Loucy (cell line): ENCODE measurements at regions not wholly inside any gene's neighbourhood (a gene's known extent, or its start where the extent isn't known, plus 50 kb on each side); places are given as distances from the start of the nearest gene placed in this dataset.
A peak's percentile ranks its signal among the peaks of the same experiment; 100 is the strongest.

Experiments
- H2AFZ ChIP-seq: fragments of 200-600 bp; sonication (generic); 2 replicates; pipeline ENCODE4 v1.6.0; 2016; ENCODE audit warnings: antibody characterized with exemption, mild to moderate bottlenecking, low read length, moderate library complexity
- H3F3A ChIP-seq: fragments of 200-600 bp; 2 replicates; pipeline ENCODE4 v1.6.0; 2016; ENCODE audit warnings: antibody characterized with exemption, low read depth, mild to moderate bottlenecking
- H3K27me3 ChIP-seq: fragments of 200-600 bp; sonication (generic); 2 replicates; pipeline ENCODE4 v1.6.1; 2014; ENCODE audit warnings: low read length, mild to moderate bottlenecking; ENCODE audit not compliant: insufficient read depth, poor library complexity, severe bottlenecking
- H3K36me3 ChIP-seq: fragments of 200-600 bp; sonication (generic); 2 replicates; pipeline ENCODE4 v1.6.1; 2016; ENCODE audit warnings: low read length; ENCODE audit not compliant: insufficient read depth
- H3K4me1 ChIP-seq: fragments of 200-600 bp; sonication (generic); 2 replicates; pipeline ENCODE4 v1.5.1; 2014; ENCODE audit warnings: low read length, mild to moderate bottlenecking; ENCODE audit not compliant: insufficient read depth, poor library complexity, severe bottlenecking
- H3K4me2 ChIP-seq: fragments of 200-600 bp; sonication (generic); 2 replicates; pipeline ENCODE4 v1.6.0; 2014; ENCODE audit warnings: antibody characterized with exemption, low read length, low read depth, mild to moderate bottlenecking; ENCODE audit not compliant: poor library complexity, severe bottlenecking
- H3K4me3 ChIP-seq: fragments of 200-600 bp; sonication (generic); 2 replicates; pipeline ENCODE4 v1.5.1; 2014; ENCODE audit warnings: low read length, mild to moderate bottlenecking, mixed read lengths; ENCODE audit not compliant: poor library complexity, severe bottlenecking
- H3K79me2 ChIP-seq: fragments of 200-600 bp; sonication (generic); 2 replicates; pipeline ENCODE4 v1.6.1; 2014; ENCODE audit warnings: low read length; ENCODE audit not compliant: insufficient read depth
- H3K9ac ChIP-seq: fragments of 200-600 bp; sonication (generic); 2 replicates; pipeline ENCODE4 v1.6.0; 2014; ENCODE audit warnings: mild to moderate bottlenecking, low read depth, low read length, moderate library complexity; ENCODE audit not compliant: poor library complexity, severe bottlenecking
- H3K9me2 ChIP-seq: fragments of 200-600 bp; sonication (generic); replicated peaks from 2 replicates; pipeline ENCODE4 v1.6.1; 2016; ENCODE audit warnings: low read depth, low read length, mixed read lengths
- H3K9me3 ChIP-seq: fragments of 200-600 bp; sonication (generic); 2 replicates; pipeline ENCODE4 v1.6.1; 2014; ENCODE audit warnings: mild to moderate bottlenecking, antibody characterized with exemption, low read length, low read depth; ENCODE audit not compliant: insufficient read depth
- H4K20me1 ChIP-seq: fragments of 200-600 bp; sonication (generic); 2 replicates; pipeline ENCODE4 v1.6.0; 2014; ENCODE audit warnings: antibody characterized with exemption, low read length, mild to moderate bottlenecking; ENCODE audit not compliant: insufficient read depth, poor library complexity, severe bottlenecking
- CTCF ChIP-seq: fragments of 200-600 bp; sonication (generic); conservative IDR thresholded peaks from 2 replicates; pipeline ENCODE4 v1.5.1; 2014; ENCODE audit warnings: mild to moderate bottlenecking, antibody characterized with exemption, low read length
- EZH2phosphoT487 ChIP-seq: fragments of 200-600 bp; IDR thresholded peaks from 2 replicates; pipeline ENCODE4 v1.6.1; 2018; ENCODE audit warnings: antibody characterized with exemption, mild to moderate bottlenecking, moderate library complexity, borderline replicate concordance

- Histone ChIP-seq H3K9me2 (no peaks in the 10 kb centered on the region), H4K20me1 (no peaks in the 10 kb centered on the region), H3K4me1 (peaks cover 4% of the 10 kb centered on the region), H3K27me3 (no peaks in the 10 kb centered on the region), H2AFZ (no peak overlapping the region), H3K9ac (no peak overlapping the region), H3K36me3 (no peaks in the 10 kb centered on the region), H3K9me3 (no peaks in the 10 kb centered on the region), H3K79me2 (no peaks in the 10 kb centered on the region), H3K4me3 (no peak overlapping the region), H3K4me2 (no peak overlapping the region), H3F3A (no peaks in the 10 kb centered on the region)
- TF ChIP-seq EZH2phosphoT487 (no peak), CTCF (no peak)
Observed at GRCh38 chr6:12230523-12230922, 59.6 kb upstream of the EDN1 start.

GRCh38 chr6:12232339-12232738, 57.8 kb upstream of the EDN1 start:
- no peaks in the 10 kb centered on the region for H3K79me2 ChIP-seq
- H3K4me3 ChIP-seq, result no peak overlapping the region
- H3K9me2 ChIP-seq, result no peaks in the 10 kb centered on the region
- H3K9me3 ChIP-seq, result no peaks in the 10 kb centered on the region
- H3K4me2 ChIP-seq, result peak overlapping the region; percentile 7
- H4K20me1 ChIP-seq, result no peaks in the 10 kb centered on the region
- no peaks in the 10 kb centered on the region for H3K36me3 ChIP-seq
- no peaks in the 10 kb centered on the region for H3F3A ChIP-seq
- no peak overlapping the region for H2AFZ ChIP-seq
- no peak for TF ChIP-seq EZH2phosphoT487
- TF ChIP-seq CTCF, result no peak
- peaks cover 4% of the 10 kb centered on the region for H3K4me1 ChIP-seq
- no peaks in the 10 kb centered on the region for H3K27me3 ChIP-seq
- H3K9ac ChIP-seq, result no peak overlapping the region

GRCh38 chr6:12232821-12233220, 57.3 kb upstream of the EDN1 start:
- H3K4me2 ChIP-seq, result peak overlapping the region; percentile 7
- no peak overlapping the region for H3K4me3 ChIP-seq
- TF ChIP-seq CTCF (no peak), EZH2phosphoT487 (no peak)

More at GRCh38 chr6:12232821-12233220, 57.3 kb upstream of the EDN1 start:
- Histone ChIP-seq H4K20me1 (no peaks in the 10 kb centered on the region), H3K27me3 (no peaks in the 10 kb centered on the region), H3K36me3 (no peaks in the 10 kb centered on the region), H3K4me1 (peaks cover 4% of the 10 kb centered on the region), H2AFZ (no peak overlapping the region), H3K9me3 (no peaks in the 10 kb centered on the region), H3F3A (no peaks in the 10 kb centered on the region), H3K9ac (no peak overlapping the region), H3K79me2 (no peaks in the 10 kb centered on the region), H3K9me2 (no peaks in the 10 kb centered on the region)
